Stimulated activated CD8-positive, alpha-beta memory T cell treated with anti-CD3 and anti-CD28 coated beads, Interleukin-2, amount 100 ng/mL, for 48 hours (primary cell): ENCODE measurements at regions not wholly inside any gene's neighbourhood (a gene's known extent, or its start where the extent isn't known, plus 50 kb on each side); places are given as distances from the start of the nearest gene placed in this dataset.

ENCODE experiments used
- DNase-seq, 2 donors: peaks; one replicate each; pipeline ENCODE4 v3.0.0-alpha.2; 2020; ENCODE audit warnings: low read depth in 2 of 2

- no peak for DNase-seq
Observed at GRCh38 chr5:158023266-158023665, 164.3 kb upstream of the CLINT1 start.

- no peak for DNase-seq
Observed at GRCh38 chr5:158022837-158023236, 163.9 kb upstream of the CLINT1 start.

GRCh38 chr5:158022393-158022792, 163.4 kb upstream of the CLINT1 start:
- no peak for DNase-seq

- no peak for DNase-seq
Observed at GRCh38 chr5:158020555-158021418, 161.8 kb upstream of the CLINT1 start.

GRCh38 chr5:158017469-158017868, 158.5 kb upstream of the CLINT1 start:
- DNase-seq: no peak

- no peak for DNase-seq
Observed at GRCh38 chr5:158014372-158014771, 155.4 kb upstream of the CLINT1 start.

GRCh38 chr5:158013939-158014338, 155.0 kb upstream of the CLINT1 start:
- DNase-seq: no peak

- DNase-seq: no peak
Observed at GRCh38 chr5:158013303-158013702, 154.4 kb upstream of the CLINT1 start.

- DNase-seq: no peak
Observed at GRCh38 chr5:158011422-158011821, 152.5 kb upstream of the CLINT1 start.

- no peak for DNase-seq
Observed at GRCh38 chr5:158010831-158011230, 151.9 kb upstream of the CLINT1 start.

- no peak for DNase-seq
Observed at GRCh38 chr5:158007336-158007735, 148.4 kb upstream of the CLINT1 start.

- no peak for DNase-seq
Observed at GRCh38 chr5:157999696-158000095, 140.8 kb upstream of the CLINT1 start.

- DNase-seq: no peak
Observed at GRCh38 chr5:157997991-157998504, 139.1 kb upstream of the CLINT1 start.

- DNase-seq: peak; percentile 22 to 37
Observed at GRCh38 chr5:157994906-157995519, 136.1 kb upstream of the CLINT1 start.

- no peak for DNase-seq
Observed at GRCh38 chr5:157993986-157994691, 135.2 kb upstream of the CLINT1 start.

GRCh38 chr5:157993201-157993600, 134.3 kb upstream of the CLINT1 start:
- DNase-seq: no peak

- no peak for DNase-seq
Observed at GRCh38 chr5:157990583-157991181, 131.7 kb upstream of the CLINT1 start.

- DNase-seq: no peak
Observed at GRCh38 chr5:157989296-157989695, 130.4 kb upstream of the CLINT1 start.

- no peak for DNase-seq
Observed at GRCh38 chr5:157987259-157987658, 128.3 kb upstream of the CLINT1 start.

GRCh38 chr5:157986431-157986990, 127.6 kb upstream of the CLINT1 start:
- no peak for DNase-seq

GRCh38 chr5:157984611-157985010, 125.7 kb upstream of the CLINT1 start:
- no peak for DNase-seq
